ENCODE measurements at regions not wholly inside any gene's neighbourhood (a gene's known extent, or its start where the extent isn't known, plus 50 kb on each side); places are given as distances from the start of the nearest gene placed in this dataset.

- TF ChIP-seq CTCF (IDR thresholded peaks at IDR 0.05): no peak
- no peak for TF ChIP-seq POLR2A (IDR thresholded peaks at IDR 0.05)
Observed at GRCh38 chr7:35436452-35436851, 182.6 kb upstream of the TBX20 start.
